RWPE2 (cell line): ENCODE measurements at regions not wholly inside any gene's neighbourhood (a gene's known extent, or its start where the extent isn't known, plus 50 kb on each side); places are given as distances from the start of the nearest gene placed in this dataset.

Experiments
- ATAC-seq: fragments of 200-7000 bp; cut with Tn5 transposase; 3 replicates; pipeline ENCODE4 v1.9.1; 2021; ENCODE audit warnings: low read depth
- DNase-seq: peaks from one replicate; pipeline ENCODE4 v3.0.0-alpha.2; 2020; ENCODE audit warnings: low spot score
- H3K27ac ChIP-seq: fragments of 450-650 bp; 2 replicates; pipeline ENCODE4 v1.5.1; 2017; ENCODE audit warnings: mild to moderate bottlenecking; ENCODE audit not compliant: poor library complexity, severe bottlenecking
- H3K27me3 ChIP-seq: fragments of 250-450 bp; sonication (Bioruptor Pico); 2 replicates; pipeline ENCODE4 v1.5.1; 2021; ENCODE audit warnings: mild to moderate bottlenecking, moderate library complexity; ENCODE audit not compliant: insufficient read depth, poor library complexity, severe bottlenecking
- H3K36me3 ChIP-seq: fragments of 250-450 bp; sonication (Bioruptor Pico); 2 replicates; pipeline ENCODE4 v1.5.1; 2020; ENCODE audit warnings: low read depth, mild to moderate bottlenecking, moderate library complexity
- H3K4me1 ChIP-seq: fragments of 250-450 bp; sonication (Bioruptor Pico); 2 replicates; pipeline ENCODE4 v1.5.1; 2021; ENCODE audit warnings: mild to moderate bottlenecking, moderate library complexity; ENCODE audit not compliant: insufficient read depth, poor library complexity, severe bottlenecking
- H3K4me3 ChIP-seq: fragments of 250-450 bp; sonication (Bioruptor Pico); 2 replicates; pipeline ENCODE4 v1.5.1; 2021; ENCODE audit warnings: mild to moderate bottlenecking, moderate library complexity; ENCODE audit not compliant: severe bottlenecking
- H3K9me3 ChIP-seq: fragments of 250-450 bp; sonication (Bioruptor Pico); 2 replicates; pipeline ENCODE4 v1.5.1; 2021; ENCODE audit warnings: mild to moderate bottlenecking, moderate library complexity; ENCODE audit not compliant: severe bottlenecking
- CTCF ChIP-seq: fragments of 450-650 bp; IDR thresholded peaks from one replicate; pipeline ENCODE4 v1.5.1; 2017; ENCODE audit warnings: mild to moderate bottlenecking, moderate library complexity; ENCODE audit not compliant: poor library complexity, severe bottlenecking

GRCh38 chr1:67627906-67628305 lies 57.1 kb upstream of the GADD45A start:
- DNase-seq: no peak
- TF ChIP-seq CTCF: no peak
- no peaks in the 10 kb centered on the region for H3K27me3 ChIP-seq
- H3K4me3 ChIP-seq: no peak overlapping the region
- H3K9me3 ChIP-seq: no peaks in the 10 kb centered on the region
- ATAC-seq: no peak
- H3K4me1 ChIP-seq: peaks cover 30% of the 10 kb centered on the region
- H3K27ac ChIP-seq: peak overlapping the region; percentile 56
- no peaks in the 10 kb centered on the region for H3K36me3 ChIP-seq

GRCh38 chr1:67629370-67630075 lies 55.5 kb upstream of the GADD45A start:
- H3K27me3 ChIP-seq: no peaks in the 10 kb centered on the region
- DNase-seq (no peak), ATAC-seq (peak; percentile 56; the same call in 2 of the 3 replicates)
- H3K9me3 ChIP-seq: no peaks in the 10 kb centered on the region
- no peak overlapping the region for H3K4me3 ChIP-seq
- peak overlapping the region; percentile 65 for H3K27ac ChIP-seq
- H3K36me3 ChIP-seq: no peaks in the 10 kb centered on the region
- H3K4me1 ChIP-seq: peaks cover 30% of the 10 kb centered on the region
- TF ChIP-seq CTCF: no peak

DNA sequence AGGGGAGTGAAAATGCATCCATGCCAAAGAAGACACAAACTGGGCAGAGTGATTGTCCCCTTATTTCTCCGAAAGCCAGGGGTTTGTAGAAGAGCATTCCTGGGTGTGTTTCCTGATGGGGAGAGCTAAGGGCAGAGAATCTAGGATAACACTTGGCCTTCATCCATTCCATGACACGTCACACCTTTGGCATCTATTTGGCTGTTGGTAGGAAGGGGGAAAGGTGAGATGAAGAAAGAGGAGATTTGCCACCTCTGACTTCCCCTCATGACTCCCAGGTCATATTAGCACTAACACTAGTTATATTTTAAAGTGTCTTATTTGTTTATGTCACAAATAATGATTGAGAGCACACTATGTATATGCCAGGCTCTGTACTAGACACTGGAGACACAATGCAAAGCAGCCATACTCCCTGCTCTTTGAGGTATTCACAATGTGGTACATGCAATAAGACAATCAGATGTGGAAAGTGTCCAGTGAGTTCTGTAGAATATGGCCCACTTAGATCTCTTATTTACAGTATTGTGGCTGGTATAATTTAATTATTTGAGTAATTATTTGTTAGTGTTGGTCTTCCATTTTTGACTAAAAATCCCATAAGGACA lies 54.5 kb upstream of the GADD45A start:
- Histone ChIP-seq H3K9me3 (no peaks in the 10 kb centered on the region), H3K27me3 (no peaks in the 10 kb centered on the region), H3K36me3 (no peaks in the 10 kb centered on the region), H3K27ac (peak overlapping the region; percentile 65), H3K4me3 (no peak overlapping the region), H3K4me1 (peaks cover 38% of the 10 kb centered on the region)
- DNase-seq (no peak), ATAC-seq (peak; percentile 66)
- TF ChIP-seq CTCF: no peak

DNA sequence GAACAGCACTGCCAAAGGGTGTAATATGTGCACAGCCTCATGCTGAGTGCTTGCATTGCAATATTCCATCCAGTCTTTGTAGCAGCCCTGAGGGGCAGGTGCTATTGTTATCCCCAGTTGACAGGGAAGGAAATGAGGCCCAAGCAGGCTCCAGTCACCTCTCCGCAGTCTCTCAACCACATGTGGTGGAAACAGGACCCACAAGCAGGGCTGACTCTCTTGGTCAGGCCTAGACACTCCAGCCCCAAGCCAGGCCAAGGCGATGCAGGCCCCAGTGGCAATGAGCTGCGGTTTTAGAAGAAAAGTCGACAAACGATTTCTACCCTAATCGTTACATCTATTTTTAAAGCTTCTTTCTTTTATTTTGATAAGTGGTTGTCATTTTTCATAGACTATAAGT lies 52.6 kb upstream of the GADD45A start:
- H3K27me3 ChIP-seq: no peaks in the 10 kb centered on the region
- no peak for ATAC-seq

More for the DNA sequence above, 52.6 kb upstream of the GADD45A start:
- TF ChIP-seq CTCF: no peak
- DNase-seq: no peak
- H3K27ac ChIP-seq: no peak overlapping the region
- no peak overlapping the region for H3K4me3 ChIP-seq
- H3K4me1 ChIP-seq: peaks cover 33% of the 10 kb centered on the region
- H3K9me3 ChIP-seq: no peaks in the 10 kb centered on the region
- no peaks in the 10 kb centered on the region for H3K36me3 ChIP-seq
